ENCODE measurements at regions not wholly inside any gene's neighbourhood (a gene's known extent, or its start where the extent isn't known, plus 50 kb on each side); places are given as distances from the start of the nearest gene placed in this dataset.

GRCh38 chr3:70899816-70900215 lies 587.4 kb upstream of the MDFIC2 start:
- Histone ChIP-seq H3K27me3 (ENCODE audit: control insufficient read depth, insufficient read depth, low read length) (no peaks in the 10 kb centered on the region), H3K9me3 (ENCODE audit: control insufficient read depth, insufficient read depth, low read length) (no peaks in the 10 kb centered on the region), H3K27ac (ENCODE audit: low read depth, low read length) (no peak overlapping the region), H3K36me3 (ENCODE audit: control insufficient read depth, insufficient read depth, low read length) (no peaks in the 10 kb centered on the region), H3K4me1 (ENCODE audit: control insufficient read depth, insufficient read depth, low read length) (no peaks in the 10 kb centered on the region), H3K4me3 (ENCODE audit: low read depth, low read length) (no peak overlapping the region)
- DNase-seq (ENCODE audit: low read depth in 4 of 6, low spot score in 6 of 6): no peak
- 94% methylated on average over 2 of the region's 4 CpGs for WGBS (ENCODE audit: insufficient coverage)

GRCh38 chr3:70890020-70890394 lies 577.6 kb upstream of the MDFIC2 start:
- H3K9me3 ChIP-seq (ENCODE audit: control insufficient read depth, insufficient read depth, low read length): no peaks in the 10 kb centered on the region
- no peak overlapping the region for H3K27ac ChIP-seq (ENCODE audit: low read depth, low read length)
- no peaks in the 10 kb centered on the region for H3K27me3 ChIP-seq (ENCODE audit: control insufficient read depth, insufficient read depth, low read length)
- H3K36me3 ChIP-seq (ENCODE audit: control insufficient read depth, insufficient read depth, low read length): no peaks in the 10 kb centered on the region
- peak in 1 of 6 donors; percentile 12 for DNase-seq (ENCODE audit: low read depth in 4 of 6, low spot score in 6 of 6)
- no peaks in the 10 kb centered on the region for H3K4me1 ChIP-seq (ENCODE audit: control insufficient read depth, insufficient read depth, low read length)
- WGBS (ENCODE audit: insufficient coverage): no CpG with 5 or more reads among the region's 3 CpGs
- H3K4me3 ChIP-seq (ENCODE audit: low read depth, low read length): no peak overlapping the region

DNA sequence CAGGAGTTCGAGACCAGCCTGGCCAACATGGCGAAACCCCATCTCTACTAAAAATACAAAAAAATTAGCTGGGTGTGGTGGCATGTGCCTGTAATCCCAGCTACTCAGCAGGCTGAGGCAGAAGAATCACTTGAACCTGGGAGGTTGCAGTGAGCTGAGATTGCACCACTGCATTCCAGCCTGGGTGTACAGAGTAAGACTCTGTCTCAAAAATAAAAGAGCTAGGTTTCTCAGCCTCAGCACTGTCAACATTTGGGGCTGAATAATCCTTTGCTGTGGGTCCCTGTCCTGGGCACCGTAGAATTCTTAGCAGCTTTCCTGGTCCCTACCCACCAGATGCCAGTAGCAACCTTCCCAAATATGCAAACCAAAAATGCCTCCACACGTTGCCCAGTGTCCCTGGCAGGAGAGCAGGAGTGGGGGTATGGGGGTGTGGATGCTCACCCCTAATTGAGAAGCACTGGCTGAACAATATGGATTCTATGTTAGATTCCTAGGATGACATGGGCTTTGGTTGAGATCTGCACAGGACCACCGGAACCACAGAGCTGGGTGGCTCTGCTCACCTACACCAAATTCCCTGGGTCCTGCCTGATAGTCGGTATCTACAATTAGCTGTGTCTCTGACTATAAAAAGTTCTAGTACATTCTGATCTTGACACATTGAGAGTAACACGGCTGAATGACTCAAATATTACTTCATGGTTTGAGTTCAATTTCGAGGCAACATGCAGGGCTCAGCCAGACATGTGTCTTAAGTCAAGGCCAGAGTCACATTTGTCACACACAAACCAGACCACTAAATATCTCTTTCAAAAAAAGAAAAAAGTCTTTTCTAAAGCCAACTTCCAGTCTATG lies 577.0 kb upstream of the MDFIC2 start:
- 84% methylated on average over 3 of the region's 8 CpGs for WGBS (ENCODE audit: insufficient coverage)
- no peaks in the 10 kb centered on the region for H3K4me1 ChIP-seq (ENCODE audit: control insufficient read depth, insufficient read depth, low read length)
- H3K27ac ChIP-seq (ENCODE audit: low read depth, low read length): no peak overlapping the region
- peak in 1 of 6 donors; percentile 3 for DNase-seq (ENCODE audit: low read depth in 4 of 6, low spot score in 6 of 6)
- no peaks in the 10 kb centered on the region for H3K9me3 ChIP-seq (ENCODE audit: control insufficient read depth, insufficient read depth, low read length)
- H3K4me3 ChIP-seq (ENCODE audit: low read depth, low read length): no peak overlapping the region
- H3K36me3 ChIP-seq (ENCODE audit: control insufficient read depth, insufficient read depth, low read length): no peaks in the 10 kb centered on the region
- H3K27me3 ChIP-seq (ENCODE audit: control insufficient read depth, insufficient read depth, low read length): no peaks in the 10 kb centered on the region

GRCh38 chr3:70885636-70886035 lies 573.2 kb upstream of the MDFIC2 start:
- no peak overlapping the region for H3K27ac ChIP-seq (ENCODE audit: low read depth, low read length)
- H3K36me3 ChIP-seq (ENCODE audit: control insufficient read depth, insufficient read depth, low read length): no peaks in the 10 kb centered on the region
- DNase-seq (ENCODE audit: low read depth in 4 of 6, low spot score in 6 of 6): no peak
- H3K4me1 ChIP-seq (ENCODE audit: control insufficient read depth, insufficient read depth, low read length): no peaks in the 10 kb centered on the region
- no peaks in the 10 kb centered on the region for H3K9me3 ChIP-seq (ENCODE audit: control insufficient read depth, insufficient read depth, low read length)
- 100% methylated on average over 4 of the region's 6 CpGs for WGBS (ENCODE audit: insufficient coverage)
- no peak overlapping the region for H3K4me3 ChIP-seq (ENCODE audit: low read depth, low read length)
- no peaks in the 10 kb centered on the region for H3K27me3 ChIP-seq (ENCODE audit: control insufficient read depth, insufficient read depth, low read length)

DNA sequence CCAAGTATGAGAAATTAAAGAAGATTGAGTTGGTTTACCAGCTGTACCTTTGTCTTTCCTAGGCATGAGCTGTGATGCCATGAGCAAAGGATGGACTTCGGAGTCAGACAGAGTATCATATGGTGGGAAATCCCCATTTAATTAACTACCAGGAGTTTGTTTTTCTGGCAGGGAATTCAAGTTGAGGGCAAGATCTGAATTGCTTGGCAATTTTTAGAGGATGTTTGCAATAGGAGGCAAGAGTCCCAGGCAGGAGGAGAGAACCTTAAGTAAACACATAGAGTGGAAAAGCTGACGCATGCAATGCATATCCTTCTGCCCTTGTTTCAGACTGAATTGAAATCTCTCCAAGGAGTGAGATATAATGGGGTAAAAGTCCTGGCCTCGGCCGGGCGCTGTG lies 569.7 kb upstream of the MDFIC2 start:
- no peak overlapping the region for H3K27ac ChIP-seq (ENCODE audit: low read depth, low read length)

DNA sequence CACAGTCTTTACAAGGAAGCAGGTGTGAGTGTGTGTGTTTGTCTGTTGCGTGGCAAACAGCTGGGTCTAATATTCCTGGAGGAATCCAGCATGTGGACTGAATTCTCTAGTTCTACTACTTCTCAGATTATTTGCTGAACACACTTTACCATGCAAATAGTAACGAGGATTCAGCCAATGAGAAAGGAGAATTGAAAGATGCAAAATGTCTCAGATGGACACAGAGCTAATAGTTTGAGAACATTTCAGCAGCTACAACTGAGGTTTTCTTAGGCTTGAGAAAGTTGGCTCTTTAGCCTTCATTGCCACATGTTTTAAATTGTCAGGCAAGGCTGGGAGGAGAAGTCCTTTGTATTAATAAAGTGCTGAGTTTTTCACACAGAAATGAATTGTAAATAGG lies 568.0 kb upstream of the MDFIC2 start:
- no peak overlapping the region for H3K27ac ChIP-seq (ENCODE audit: low read depth, low read length)
- H3K27me3 ChIP-seq (ENCODE audit: control insufficient read depth, insufficient read depth, low read length): no peaks in the 10 kb centered on the region
- peak in 1 of 6 donors; percentile 9 for DNase-seq (ENCODE audit: low read depth in 4 of 6, low spot score in 6 of 6)
- no peaks in the 10 kb centered on the region for H3K36me3 ChIP-seq (ENCODE audit: control insufficient read depth, insufficient read depth, low read length)
- peaks cover 2% of the 10 kb centered on the region for H3K9me3 ChIP-seq (ENCODE audit: control insufficient read depth, insufficient read depth, low read length)
- no CpG with 5 or more reads among the region's 2 CpGs for WGBS (ENCODE audit: insufficient coverage)
- H3K4me3 ChIP-seq (ENCODE audit: low read depth, low read length): no peak overlapping the region
- H3K4me1 ChIP-seq (ENCODE audit: control insufficient read depth, insufficient read depth, low read length): no peaks in the 10 kb centered on the region

More for the DNA sequence above, 569.7 kb upstream of the MDFIC2 start:
- Histone ChIP-seq H3K4me1 (ENCODE audit: control insufficient read depth, insufficient read depth, low read length) (no peaks in the 10 kb centered on the region), H3K9me3 (ENCODE audit: control insufficient read depth, insufficient read depth, low read length) (peaks cover 2% of the 10 kb centered on the region), H3K4me3 (ENCODE audit: low read depth, low read length) (no peak overlapping the region), H3K36me3 (ENCODE audit: control insufficient read depth, insufficient read depth, low read length) (no peaks in the 10 kb centered on the region), H3K27me3 (ENCODE audit: control insufficient read depth, insufficient read depth, low read length) (no peaks in the 10 kb centered on the region)
- 92% methylated on average over 4 of the region's 5 CpGs for WGBS (ENCODE audit: insufficient coverage)
- DNase-seq (ENCODE audit: low read depth in 4 of 6, low spot score in 6 of 6): no peak

DNA sequence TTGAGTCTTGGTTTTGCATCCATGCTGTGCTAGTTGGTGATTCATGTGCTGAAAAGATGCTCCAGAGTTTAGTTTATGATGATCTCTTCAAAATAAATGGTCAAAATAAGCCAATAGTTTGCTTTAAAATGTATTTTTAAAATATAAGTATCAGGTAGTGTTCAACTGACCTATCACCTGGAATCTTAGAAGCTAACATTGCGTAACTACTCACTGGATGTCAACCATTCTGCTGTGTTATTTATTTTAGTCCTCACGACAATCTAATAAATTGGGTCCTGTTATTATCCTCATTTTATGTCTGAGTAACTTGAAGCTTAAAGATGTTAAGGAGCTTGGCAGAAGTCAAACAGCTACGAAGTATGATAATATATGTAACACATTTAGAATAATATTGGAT lies 563.7 kb upstream of the MDFIC2 start:
- Histone ChIP-seq H3K36me3 (ENCODE audit: control insufficient read depth, insufficient read depth, low read length) (no peaks in the 10 kb centered on the region), H3K27me3 (ENCODE audit: control insufficient read depth, insufficient read depth, low read length) (no peaks in the 10 kb centered on the region), H3K4me1 (ENCODE audit: control insufficient read depth, insufficient read depth, low read length) (no peaks in the 10 kb centered on the region), H3K4me3 (ENCODE audit: low read depth, low read length) (no peak overlapping the region), H3K9me3 (ENCODE audit: control insufficient read depth, insufficient read depth, low read length) (peaks cover 2% of the 10 kb centered on the region), H3K27ac (ENCODE audit: low read depth, low read length) (no peak overlapping the region)
- no peak for DNase-seq (ENCODE audit: low read depth in 4 of 6, low spot score in 6 of 6)
- WGBS (ENCODE audit: insufficient coverage): no CpG with 5 or more reads among the region's 3 CpGs

- no peak overlapping the region for H3K4me3 ChIP-seq (ENCODE audit: low read depth, low read length)
- H3K36me3 ChIP-seq (ENCODE audit: control insufficient read depth, insufficient read depth, low read length): no peaks in the 10 kb centered on the region
- no peak for DNase-seq (ENCODE audit: low read depth in 4 of 6, low spot score in 6 of 6)
- no peaks in the 10 kb centered on the region for H3K4me1 ChIP-seq (ENCODE audit: control insufficient read depth, insufficient read depth, low read length)
- H3K9me3 ChIP-seq (ENCODE audit: control insufficient read depth, insufficient read depth, low read length): peaks cover 2% of the 10 kb centered on the region
- WGBS (ENCODE audit: insufficient coverage): no CpG with 5 or more reads among the region's 3 CpGs
- no peaks in the 10 kb centered on the region for H3K27me3 ChIP-seq (ENCODE audit: control insufficient read depth, insufficient read depth, low read length)
- no peak overlapping the region for H3K27ac ChIP-seq (ENCODE audit: low read depth, low read length)
These were observed 561.8 kb upstream of the MDFIC2 start for GRCh38 chr3:70874196-70874595.

- Histone ChIP-seq H3K27ac (ENCODE audit: low read depth, low read length) (no peak overlapping the region), H3K36me3 (ENCODE audit: control insufficient read depth, insufficient read depth, low read length) (no peaks in the 10 kb centered on the region), H3K27me3 (ENCODE audit: control insufficient read depth, insufficient read depth, low read length) (no peaks in the 10 kb centered on the region), H3K4me3 (ENCODE audit: low read depth, low read length) (no peak overlapping the region), H3K4me1 (ENCODE audit: control insufficient read depth, insufficient read depth, low read length) (no peaks in the 10 kb centered on the region), H3K9me3 (ENCODE audit: control insufficient read depth, insufficient read depth, low read length) (peaks cover 2% of the 10 kb centered on the region)
- WGBS (ENCODE audit: insufficient coverage): 100% methylated on average over 2 of the region's 5 CpGs
- DNase-seq (ENCODE audit: low read depth in 4 of 6, low spot score in 6 of 6): no peak
These were observed 561.2 kb upstream of the MDFIC2 start for GRCh38 chr3:70873686-70874085.

DNA sequence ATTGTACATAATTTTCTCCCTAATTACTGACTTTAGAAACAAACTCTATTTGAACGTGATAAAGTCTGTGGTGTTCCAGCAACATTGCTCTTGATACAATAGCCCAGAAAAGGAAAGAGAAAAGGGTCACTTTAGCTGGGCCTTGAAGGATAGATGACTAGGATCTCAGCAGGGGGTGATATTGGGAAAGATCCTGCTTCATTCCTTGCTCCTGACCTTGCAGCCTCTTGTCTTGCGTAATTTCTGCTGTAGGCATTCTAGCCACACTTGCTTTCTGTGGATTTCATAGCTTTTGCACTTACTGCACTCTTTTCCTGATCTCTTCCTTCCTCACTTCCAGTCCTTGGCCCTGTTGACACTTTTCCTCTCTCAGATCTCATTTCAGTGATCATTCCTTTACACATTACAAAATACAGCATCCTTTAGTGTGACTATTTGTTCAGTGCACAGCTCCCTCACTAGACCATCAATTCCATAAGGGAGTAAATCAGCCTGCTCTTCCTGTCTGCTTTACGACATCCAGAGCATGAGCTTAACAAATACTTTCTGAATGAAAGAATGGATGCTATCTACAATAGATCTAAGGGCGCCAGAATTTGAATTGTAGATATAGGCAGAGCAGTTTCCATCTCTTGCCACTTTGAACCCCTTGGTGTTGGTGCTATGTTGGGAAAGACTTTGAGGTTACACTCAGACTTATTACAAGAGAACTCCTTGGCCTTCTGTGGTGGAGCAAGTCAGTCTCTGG lies 559.6 kb upstream of the MDFIC2 start:
- H3K27me3 ChIP-seq (ENCODE audit: control insufficient read depth, insufficient read depth, low read length): no peaks in the 10 kb centered on the region
- no peaks in the 10 kb centered on the region for H3K4me1 ChIP-seq (ENCODE audit: control insufficient read depth, insufficient read depth, low read length)
- DNase-seq (ENCODE audit: low read depth in 4 of 6, low spot score in 6 of 6): no peak
- no peak overlapping the region for H3K4me3 ChIP-seq (ENCODE audit: low read depth, low read length)
- 100% methylated on average over 1 of the region's 4 CpGs for WGBS (ENCODE audit: insufficient coverage)
- H3K27ac ChIP-seq (ENCODE audit: low read depth, low read length): no peak overlapping the region
- H3K9me3 ChIP-seq (ENCODE audit: control insufficient read depth, insufficient read depth, low read length): no peaks in the 10 kb centered on the region
- H3K36me3 ChIP-seq (ENCODE audit: control insufficient read depth, insufficient read depth, low read length): no peaks in the 10 kb centered on the region

All from spinal cord (tissue), 9 donors.